ENCODE measurements at regions not wholly inside any gene's neighbourhood (a gene's known extent, or its start where the extent isn't known, plus 50 kb on each side); places are given as distances from the start of the nearest gene placed in this dataset.

DNA sequence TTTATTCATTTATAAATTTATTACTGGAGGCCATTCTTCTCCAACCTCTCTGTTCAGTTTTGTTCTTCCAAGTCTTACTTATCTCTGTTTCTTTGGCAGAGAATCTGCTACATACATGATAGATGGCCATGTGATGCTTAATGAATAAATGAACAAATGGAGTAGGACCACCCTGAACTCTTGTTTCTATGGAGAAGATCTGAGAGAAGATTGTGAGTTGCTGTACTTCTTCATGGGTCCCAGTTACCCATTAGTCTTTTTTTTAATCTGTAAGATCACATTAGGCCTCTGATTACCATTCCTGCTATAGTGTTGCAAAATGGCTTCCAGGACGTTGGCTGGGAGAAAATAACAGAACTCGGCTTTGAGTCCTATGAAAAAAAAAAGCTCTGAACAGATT, 191.9 kb upstream of the SYNPR start:
- TF ChIP-seq SIN3A (IDR thresholded peaks at IDR 0.05; ENCODE audit: borderline replicate concordance, insufficient read depth, low read length) (no peak), TAF1 (IDR thresholded peaks at IDR 0.05; ENCODE audit: borderline replicate concordance, insufficient read depth, low read length) (no peak), POLR2AphosphoS5 (IDR thresholded peaks at IDR 0.05; ENCODE audit: low read depth, low read length) (no peak), FOXP2 (optimal IDR thresholded peaks at IDR 0.05; ENCODE audit: borderline replicate concordance, extremely low read depth, extremely low read length, insufficient read depth) (no peak)
- TF ChIP-seq, protein P1, sequence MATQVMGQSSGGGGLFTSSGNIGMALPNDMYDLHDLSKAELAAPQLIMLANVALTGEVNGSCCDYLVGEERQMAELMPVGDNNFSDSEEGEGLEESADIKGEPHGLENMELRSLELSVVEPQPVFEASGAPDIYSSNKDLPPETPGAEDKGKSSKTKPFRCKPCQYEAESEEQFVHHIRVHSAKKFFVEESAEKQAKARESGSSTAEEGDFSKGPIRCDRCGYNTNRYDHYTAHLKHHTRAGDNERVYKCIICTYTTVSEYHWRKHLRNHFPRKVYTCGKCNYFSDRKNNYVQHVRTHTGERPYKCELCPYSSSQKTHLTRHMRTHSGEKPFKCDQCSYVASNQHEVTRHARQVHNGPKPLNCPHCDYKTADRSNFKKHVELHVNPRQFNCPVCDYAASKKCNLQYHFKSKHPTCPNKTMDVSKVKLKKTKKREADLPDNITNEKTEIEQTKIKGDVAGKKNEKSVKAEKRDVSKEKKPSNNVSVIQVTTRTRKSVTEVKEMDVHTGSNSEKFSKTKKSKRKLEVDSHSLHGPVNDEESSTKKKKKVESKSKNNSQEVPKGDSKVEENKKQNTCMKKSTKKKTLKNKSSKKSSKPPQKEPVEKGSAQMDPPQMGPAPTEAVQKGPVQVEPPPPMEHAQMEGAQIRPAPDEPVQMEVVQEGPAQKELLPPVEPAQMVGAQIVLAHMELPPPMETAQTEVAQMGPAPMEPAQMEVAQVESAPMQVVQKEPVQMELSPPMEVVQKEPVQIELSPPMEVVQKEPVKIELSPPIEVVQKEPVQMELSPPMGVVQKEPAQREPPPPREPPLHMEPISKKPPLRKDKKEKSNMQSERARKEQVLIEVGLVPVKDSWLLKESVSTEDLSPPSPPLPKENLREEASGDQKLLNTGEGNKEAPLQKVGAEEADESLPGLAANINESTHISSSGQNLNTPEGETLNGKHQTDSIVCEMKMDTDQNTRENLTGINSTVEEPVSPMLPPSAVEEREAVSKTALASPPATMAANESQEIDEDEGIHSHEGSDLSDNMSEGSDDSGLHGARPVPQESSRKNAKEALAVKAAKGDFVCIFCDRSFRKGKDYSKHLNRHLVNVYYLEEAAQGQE (IDR thresholded peaks at IDR 0.05; ENCODE audit: insufficient read depth in 1 of 2, low read depth in 2 of 2, low read length in 2 of 2), result no peak

DNA sequence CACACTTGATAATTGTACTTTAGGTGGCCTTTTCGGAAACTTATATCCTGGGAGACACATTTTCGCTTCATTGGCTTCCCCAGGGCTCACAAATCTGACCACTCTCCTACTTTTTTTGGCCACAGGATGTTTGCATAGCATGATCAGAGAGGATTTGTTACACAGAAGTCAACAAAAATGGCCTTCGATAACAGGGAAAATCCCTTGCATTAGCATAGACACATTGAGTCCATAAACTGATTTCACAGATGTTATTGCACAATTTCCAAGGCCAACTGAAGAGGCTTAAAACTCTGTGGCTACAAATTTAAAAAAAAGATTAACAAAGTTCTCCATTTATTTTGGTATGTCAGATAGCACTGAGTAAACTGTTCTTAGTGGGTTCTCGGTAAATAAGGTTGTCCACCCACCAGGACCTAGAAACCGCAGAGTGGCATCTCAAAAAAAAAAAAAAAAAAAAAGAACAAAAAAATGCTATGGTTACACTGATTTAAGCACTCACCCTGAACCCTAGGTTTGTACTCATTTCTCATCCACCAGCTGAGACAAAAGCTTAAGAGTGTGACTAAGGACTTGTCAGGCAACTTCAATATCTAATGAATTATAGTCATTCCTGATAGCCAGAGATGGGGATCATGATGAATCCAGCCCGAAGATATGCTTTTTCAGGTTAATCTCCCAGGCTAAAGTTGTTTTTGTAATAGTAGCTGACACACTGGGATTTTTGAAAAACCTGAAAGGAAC, 188.9 kb upstream of the SYNPR start:
- no peak for TF ChIP-seq POLR2AphosphoS5 (IDR thresholded peaks at IDR 0.05; ENCODE audit: low read depth, low read length)

GRCh38 chr3:63089751-63090132, 188.4 kb upstream of the SYNPR start:
- TF ChIP-seq, protein P1 (IDR thresholded peaks at IDR 0.05; ENCODE audit: insufficient read depth in 1 of 2, low read depth in 2 of 2, low read length in 2 of 2), result no peak
- no peak for TF ChIP-seq FOXP2 (optimal IDR thresholded peaks at IDR 0.05; ENCODE audit: borderline replicate concordance, extremely low read depth, extremely low read length, insufficient read depth)
- no peak for TF ChIP-seq POLR2AphosphoS5 (IDR thresholded peaks at IDR 0.05; ENCODE audit: low read depth, low read length)
- no peak for TF ChIP-seq TAF1 (IDR thresholded peaks at IDR 0.05; ENCODE audit: borderline replicate concordance, insufficient read depth, low read length)
- TF ChIP-seq SIN3A (IDR thresholded peaks at IDR 0.05; ENCODE audit: borderline replicate concordance, insufficient read depth, low read length), result no peak

- no peak for TF ChIP-seq POLR2AphosphoS5 (IDR thresholded peaks at IDR 0.05; ENCODE audit: low read depth, low read length)
- TF ChIP-seq FOXP2 (optimal IDR thresholded peaks at IDR 0.05; ENCODE audit: borderline replicate concordance, extremely low read depth, extremely low read length, insufficient read depth), result no peak
- TF ChIP-seq, protein P1 (IDR thresholded peaks at IDR 0.05; ENCODE audit: insufficient read depth in 1 of 2, low read depth in 2 of 2, low read length in 2 of 2), result no peak
Measured at GRCh38 chr3:63090656-63091055, 187.5 kb upstream of the SYNPR start.

- TF ChIP-seq POLR2AphosphoS5 (IDR thresholded peaks at IDR 0.05; ENCODE audit: low read depth, low read length) (no peak), SIN3A (IDR thresholded peaks at IDR 0.05; ENCODE audit: borderline replicate concordance, insufficient read depth, low read length) (no peak), TAF1 (IDR thresholded peaks at IDR 0.05; ENCODE audit: borderline replicate concordance, insufficient read depth, low read length) (no peak), FOXP2 (optimal IDR thresholded peaks at IDR 0.05; ENCODE audit: borderline replicate concordance, extremely low read depth, extremely low read length, insufficient read depth) (no peak)
- TF ChIP-seq, protein P1 (IDR thresholded peaks at IDR 0.05; ENCODE audit: insufficient read depth in 1 of 2, low read depth in 2 of 2, low read length in 2 of 2), result no peak
Measured at GRCh38 chr3:63092515-63092914, 185.6 kb upstream of the SYNPR start.
